ENCODE measurements at regions not wholly inside any gene's neighbourhood (a gene's known extent, or its start where the extent isn't known, plus 50 kb on each side); places are given as distances from the start of the nearest gene placed in this dataset.

DNA sequence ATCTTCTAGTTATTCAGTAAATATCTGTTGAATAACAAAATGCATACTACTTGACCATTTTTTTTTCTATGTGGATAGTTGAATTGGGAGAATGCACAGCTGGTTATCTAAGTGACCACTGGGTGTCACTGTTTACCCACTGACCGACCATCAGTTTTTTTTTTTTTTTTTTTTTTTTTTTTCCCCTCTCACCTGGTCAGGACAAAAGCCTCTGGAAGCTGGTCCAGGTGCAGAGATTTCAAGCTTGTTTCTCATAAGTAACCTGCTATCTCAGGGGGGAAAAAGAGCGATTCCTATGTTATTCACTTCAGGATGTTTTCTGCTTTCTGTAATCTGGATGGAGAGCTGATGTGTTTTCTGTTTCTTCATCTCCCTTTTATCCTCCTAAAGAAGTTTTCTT, 256.0 kb downstream of the DCDC2C start:
- intact Hi-C loops (cut with micrococcal nuclease): loop anchor here (1.0 kb wide), 1 partner anchor 95 kb away; no protein-coding TSS in a partner anchor

DNA sequence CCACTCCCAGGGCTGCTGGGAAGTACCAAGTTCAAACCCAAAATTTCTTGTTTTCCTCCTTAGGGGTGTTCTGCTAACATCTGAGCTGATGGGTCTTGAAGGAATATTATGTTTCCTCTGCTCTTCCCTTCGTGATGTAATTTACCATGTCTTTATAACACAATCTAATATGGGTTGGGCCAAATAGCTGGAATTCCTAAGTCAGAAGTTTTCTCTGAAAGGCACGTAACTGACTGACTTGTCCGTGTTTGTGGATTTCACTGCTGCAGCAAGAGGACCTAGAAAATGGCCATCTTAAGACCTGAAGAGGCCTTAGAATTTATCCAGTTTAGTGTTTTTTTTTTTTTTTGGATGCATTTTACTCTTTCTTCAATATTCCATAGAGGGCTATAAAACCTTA, 256.7 kb downstream of the DCDC2C start:
- intact Hi-C loops (cut with micrococcal nuclease): no loop called here

DNA sequence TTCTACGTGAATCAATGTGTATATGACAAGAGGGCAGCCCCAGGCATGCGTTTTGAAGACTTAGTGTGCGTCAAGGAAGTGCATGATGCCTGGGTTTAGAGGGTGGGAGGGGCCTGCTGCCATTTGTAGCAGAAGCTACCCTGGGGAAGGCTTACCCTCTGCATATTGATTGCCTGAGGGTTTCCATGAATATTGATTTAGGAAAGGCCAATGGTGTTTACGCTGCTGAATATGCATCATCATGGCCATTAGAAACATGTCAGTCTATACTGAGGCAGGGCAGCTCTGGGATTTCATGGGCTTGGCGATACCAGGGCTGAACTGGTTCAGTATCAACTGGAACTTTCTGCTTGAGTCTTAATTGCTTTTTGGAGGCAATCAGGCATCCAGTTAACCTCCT, 259.3 kb downstream of the DCDC2C start:
- intact Hi-C loops (cut with micrococcal nuclease): no loop called here

DNA sequence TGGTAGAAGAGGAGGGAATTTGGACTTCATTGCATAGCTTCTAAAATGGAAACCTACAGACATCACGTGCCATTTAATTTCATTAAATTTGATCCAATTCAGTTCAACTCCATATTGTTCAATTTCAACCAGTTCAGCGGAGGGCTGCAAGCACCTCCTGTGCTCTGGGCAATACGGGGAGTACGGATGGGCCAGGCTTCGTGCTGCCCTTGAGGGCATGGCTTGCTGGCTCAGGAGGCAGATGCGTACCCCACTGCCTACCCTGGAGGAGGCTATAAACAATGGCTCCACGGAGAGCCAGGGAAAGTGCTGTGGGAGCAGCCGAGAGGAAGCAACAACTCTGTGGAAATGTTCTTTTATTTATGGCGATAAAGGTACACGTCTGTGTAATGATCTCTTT, 261.8 kb downstream of the DCDC2C start:
- intact Hi-C loops (cut with micrococcal nuclease): no loop called here

DNA sequence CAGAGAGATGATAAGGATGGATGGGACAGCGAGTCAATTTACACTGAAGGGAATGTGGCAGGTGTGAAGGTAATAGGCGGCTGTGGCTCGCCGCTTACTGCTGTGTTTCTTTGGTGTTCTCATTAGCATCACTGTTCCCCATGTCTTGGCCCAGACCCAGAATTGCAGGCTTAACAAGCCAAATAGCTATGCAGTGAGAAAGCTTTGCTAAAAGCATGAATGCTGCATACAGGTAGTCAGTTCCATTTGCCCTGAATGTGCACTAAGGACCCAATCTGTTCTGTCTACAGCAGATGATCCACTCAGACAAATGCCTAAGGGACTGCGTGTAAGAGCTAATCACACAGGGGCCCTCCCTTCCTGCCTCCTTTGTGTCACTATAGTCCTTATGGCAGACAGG, 262.6 kb downstream of the DCDC2C start:
- intact Hi-C loops (cut with micrococcal nuclease): no loop called here

DNA sequence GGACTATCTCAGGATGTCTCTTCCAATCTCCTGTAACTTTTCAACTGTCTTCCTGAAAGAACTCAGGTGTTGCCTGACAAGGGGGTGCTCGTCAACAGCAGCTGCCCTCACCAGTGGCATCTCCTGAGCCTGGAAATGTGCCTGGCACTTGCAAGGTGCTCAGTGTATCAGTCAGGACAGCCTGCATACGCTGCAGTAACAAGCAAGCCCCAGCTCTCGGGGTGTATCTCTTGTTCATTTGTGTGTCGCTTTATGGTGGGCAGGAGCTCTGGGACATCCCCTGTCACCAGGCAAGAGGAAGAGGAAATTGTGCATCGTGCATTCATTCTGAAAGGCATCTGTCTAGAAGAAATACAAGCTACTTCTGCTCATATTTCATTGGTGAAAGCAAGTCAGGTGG, 263.1 kb downstream of the DCDC2C start:
- intact Hi-C loops (cut with micrococcal nuclease): no loop called here

DNA sequence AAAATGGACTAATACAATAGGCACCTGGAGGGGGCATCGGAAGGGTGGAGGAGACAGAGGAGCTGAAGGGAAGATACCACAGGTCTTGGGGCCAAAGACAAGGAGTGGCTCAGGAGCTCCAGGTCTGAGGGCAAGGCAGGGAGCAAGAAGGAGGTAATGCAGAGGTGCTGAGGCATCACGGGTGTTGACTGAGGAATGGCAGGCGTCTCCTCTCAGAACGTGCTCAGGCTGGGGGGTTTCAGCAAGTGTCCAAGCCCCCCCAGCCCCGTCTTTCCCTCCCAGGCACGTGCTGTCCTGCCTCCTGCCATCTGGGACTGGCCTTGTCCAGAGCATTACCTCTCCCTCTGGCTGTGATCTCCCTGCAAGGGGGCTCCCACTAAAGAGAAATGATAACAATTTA, 265.4 kb downstream of the DCDC2C start:
- intact Hi-C loops (cut with micrococcal nuclease): no loop called here

DNA sequence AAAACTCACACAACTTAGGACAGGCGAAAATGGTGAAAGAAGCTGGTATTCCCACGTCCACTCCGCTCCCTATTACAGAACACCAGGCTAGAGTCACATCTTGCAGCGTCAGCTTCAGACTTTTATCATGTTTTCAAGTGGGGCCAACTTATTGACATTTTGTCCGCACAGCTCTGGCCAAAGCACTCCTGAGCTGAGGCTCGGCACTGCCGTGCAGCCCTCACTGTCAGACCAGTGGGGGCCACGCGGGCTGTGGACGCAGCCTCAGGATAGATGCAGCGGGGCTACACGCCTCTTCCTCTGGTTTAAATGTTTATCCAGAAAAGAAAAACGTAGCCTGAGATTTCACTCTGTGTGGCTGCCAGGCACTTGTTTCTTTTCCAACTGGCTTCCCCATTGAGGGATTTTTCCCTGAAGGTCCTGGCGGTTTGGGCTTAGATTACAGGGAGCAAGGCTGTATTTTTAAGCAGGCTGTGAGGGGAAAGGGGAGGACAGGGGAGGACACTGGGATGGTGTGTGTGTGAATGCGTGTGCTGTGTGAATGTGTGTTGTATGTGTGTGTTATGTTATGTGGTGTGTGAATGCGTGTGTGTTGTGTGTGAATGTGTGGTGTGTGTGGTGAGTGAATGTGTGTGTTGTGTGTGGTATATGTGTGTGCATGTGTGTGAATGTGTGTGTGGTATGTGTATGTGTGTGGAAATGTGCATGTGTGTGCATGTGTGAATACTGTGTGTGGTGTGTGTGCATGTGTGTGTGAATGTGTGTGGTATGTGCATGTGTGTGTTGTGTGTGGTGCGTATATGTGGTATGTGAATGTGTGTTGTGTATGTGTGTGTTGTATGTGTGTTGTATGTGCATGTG, 267.6 kb downstream of the DCDC2C start:
- intact Hi-C loops (cut with micrococcal nuclease): no loop called here

DNA sequence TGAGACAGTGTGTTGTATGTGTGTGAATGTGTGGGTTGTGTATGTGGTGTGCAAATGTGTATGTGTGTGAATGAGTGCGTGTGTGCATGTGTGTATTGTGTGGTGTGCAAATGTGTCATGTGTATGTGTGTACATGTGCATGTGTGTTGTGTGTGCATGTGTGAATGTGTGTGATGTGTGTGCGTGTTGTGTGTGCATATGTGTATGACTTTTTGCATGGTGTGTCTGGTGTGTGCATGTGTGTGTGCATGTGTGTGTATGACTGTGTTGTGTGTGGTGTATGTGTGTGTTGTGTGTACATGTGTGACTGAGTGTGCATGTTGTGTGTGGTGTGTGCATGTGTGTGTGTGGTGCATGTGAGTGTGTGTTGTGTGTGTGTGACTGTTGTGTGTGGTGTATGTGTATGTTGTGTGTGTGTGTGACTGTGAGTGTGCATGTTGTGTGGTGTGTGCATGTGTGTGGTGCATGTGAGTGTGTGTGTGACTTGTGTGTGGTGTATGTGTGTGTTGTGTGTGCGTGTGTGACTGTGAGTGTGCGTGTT, 268.3 kb downstream of the DCDC2C start:
- intact Hi-C loops (cut with micrococcal nuclease): no loop called here

DNA sequence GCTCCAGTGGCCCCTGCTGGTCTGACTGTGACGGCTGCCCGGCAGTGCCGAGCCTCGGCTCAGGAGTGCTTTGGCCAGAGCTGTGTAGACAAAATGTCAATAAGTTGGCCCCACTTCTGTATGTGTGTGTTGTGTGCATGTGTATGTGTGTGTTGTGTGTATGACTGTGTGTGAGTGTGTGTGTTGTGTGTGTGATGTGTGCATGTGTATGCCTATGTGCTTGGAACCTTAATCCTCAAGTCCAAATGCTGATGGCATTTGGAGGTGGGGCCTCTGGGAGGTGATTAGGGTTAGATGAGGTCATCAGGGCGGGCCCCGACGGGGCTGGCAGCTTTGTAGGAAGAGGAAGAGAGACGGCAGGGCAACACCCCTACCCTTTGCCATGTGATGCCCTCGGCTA, 269.0 kb downstream of the DCDC2C start:
- intact Hi-C loops (cut with micrococcal nuclease): no loop called here

DNA sequence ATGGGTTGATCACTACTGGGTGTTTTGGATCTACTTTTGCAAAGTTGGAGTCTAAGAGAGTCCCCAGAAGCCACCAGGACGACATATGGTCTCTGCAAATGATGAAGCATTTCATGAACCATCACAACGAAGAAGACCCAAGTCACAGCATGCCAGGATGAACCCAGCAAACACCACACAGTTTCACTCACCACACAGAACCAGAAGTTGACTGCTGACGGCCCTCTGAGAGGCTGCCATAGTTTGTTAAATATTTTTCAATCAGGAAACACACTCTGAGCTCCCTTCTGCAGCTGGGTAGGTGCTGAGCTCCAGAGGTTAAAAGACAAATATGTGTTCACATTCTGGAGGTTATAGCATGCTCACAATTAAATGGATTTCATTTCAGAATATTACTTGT, 271.4 kb downstream of the DCDC2C start:
- intact Hi-C loops (cut with micrococcal nuclease): no loop called here

DNA sequence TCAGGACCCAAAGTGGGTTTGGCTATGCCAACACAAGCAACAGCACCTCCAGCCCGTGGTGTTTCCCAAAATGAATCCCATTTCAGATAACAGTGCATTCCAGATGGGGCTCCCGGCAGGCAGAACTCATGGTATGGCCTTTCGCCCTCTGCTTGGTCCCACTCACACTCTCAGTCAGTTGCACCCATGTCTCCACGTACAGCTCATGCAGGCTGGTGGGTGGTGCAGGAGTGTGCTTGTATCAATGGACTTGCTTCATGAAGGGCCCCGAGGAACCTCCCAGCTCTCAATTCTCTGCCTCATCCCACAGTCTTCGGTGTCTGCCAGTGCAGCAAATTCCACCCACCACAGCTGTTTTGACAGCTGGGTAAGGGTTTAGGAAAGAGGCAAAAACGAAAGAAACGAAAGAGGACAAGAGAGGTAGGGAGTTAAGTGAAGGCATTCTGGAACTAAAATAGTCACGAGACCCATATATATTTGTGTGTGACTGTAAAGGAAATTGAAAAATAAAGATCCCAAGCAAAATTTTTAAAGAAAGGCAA, 278.1 kb downstream of the DCDC2C start:
- intact Hi-C loops (cut with micrococcal nuclease): no loop called here

DNA sequence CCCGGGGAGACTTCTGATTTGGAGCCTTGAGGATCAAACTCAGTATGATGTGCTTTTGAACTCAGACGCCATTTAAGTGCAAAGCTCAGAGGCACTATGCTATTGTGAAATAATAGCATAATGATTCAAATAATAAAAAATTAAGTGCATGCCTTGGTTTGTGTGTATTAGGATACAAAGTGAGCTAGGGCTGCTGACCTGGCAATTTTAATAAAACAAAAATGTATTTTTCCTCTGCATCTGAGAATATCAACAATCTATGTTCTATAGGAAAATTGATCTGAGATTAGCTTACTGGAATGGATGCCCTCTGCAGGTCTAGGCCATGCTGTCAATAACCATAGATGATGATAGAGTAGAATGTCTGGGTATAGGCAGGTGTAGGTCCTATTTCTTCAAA, 278.8 kb downstream of the DCDC2C start:
- intact Hi-C loops (cut with micrococcal nuclease): no loop called here

DNA sequence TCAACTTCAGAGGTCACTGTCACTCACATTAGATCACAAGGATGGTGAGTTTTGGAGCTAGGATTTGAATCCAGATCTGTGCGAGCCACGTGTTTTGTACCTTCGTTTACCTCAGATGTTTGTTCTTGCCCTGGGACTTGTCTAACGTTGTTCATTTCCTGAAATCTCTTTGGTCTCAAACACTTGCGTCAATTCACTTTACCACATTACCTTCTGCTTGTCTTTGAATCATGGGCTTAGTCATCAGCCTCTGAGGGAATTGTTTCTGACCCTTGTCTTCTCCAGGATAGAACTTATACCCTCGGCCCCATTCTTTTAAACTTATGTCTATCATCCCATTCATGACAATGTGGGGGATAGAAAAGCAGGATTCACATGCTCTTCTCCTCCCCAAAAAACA, 282.7 kb downstream of the DCDC2C start:
- intact Hi-C loops (cut with micrococcal nuclease): no loop called here

DNA sequence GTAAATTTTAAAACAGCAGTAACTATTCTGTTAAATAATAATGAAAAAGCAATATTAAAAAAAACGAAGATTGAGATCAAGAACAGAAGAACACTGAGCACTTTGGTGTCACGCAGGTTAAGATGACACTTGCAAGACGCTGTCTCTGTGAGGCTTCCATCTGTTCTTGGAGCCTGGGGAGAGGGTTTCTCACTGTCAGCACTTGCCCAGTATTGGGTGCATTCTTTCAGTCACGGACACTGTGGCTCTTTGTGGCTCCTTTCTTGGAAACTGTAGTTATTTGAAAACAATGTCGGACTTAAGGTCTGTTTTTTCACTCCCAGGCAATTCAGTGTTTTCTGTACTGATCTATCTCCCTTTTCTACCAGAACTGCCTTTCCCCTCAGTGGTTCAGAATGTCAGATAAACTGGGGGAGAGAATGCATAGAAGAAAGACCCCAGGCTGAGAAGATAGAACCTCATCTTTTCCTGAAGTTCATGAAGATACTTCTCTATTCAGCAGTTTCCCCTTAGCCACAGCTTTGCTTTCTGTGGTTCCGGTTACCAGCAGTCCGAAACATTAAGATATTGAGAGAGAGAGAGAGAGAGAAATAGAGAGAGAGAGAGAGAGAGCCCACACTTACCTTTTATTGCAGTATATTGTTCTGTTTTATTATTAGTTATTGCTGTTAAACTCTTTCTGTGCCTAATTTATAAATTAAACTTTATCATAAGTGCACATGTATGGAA, 283.3 kb downstream of the DCDC2C start:
- intact Hi-C loops (cut with micrococcal nuclease): no loop called here

DNA sequence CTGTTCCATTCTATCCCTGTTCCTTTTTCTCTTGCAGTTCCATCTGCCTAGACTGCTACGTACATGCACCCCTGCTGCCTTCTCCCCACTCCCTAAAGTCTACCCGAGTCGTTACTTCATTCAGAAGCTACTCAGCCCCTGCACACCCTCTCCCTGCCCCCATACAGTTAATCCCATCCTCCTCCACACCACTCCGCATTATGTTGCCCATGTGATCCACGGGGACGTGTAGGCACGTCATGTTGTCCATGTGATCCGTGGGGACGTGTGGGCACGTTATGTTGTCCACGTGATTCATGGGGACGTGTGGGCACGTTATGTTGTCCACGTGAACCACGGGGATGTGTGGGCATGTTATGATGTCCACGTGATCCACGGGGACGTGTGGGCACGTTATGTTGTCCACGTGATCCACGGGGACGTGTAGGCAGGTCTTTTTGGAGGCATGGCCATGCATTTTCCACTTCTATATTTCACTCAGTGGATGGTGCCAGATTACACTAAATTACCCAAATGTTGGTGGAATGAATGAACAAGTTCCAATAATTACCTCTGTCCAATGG, 299.5 kb downstream of the DCDC2C start:
- intact Hi-C loops (cut with micrococcal nuclease): no loop called here

DNA sequence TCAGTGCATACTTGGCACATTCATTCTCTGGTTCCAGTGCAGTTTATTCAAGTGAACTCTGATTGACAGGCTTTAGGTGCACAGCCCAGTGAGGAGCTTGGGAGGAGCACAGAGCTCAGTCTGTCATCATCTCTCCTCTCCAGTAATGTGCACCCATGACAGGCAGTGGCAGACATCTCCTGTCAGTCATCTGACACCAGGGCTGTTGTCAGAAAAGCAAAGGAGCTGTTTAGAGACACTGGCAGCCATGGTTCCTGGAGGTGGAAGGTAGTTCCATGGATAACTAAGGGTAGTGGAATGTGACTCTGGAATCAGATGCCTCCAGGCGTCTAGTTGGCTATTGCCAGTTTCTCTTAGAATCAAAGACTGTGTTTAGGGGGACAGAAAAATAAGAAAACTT, 308.8 kb downstream of the DCDC2C start:
- intact Hi-C loops (cut with micrococcal nuclease): no loop called here

DNA sequence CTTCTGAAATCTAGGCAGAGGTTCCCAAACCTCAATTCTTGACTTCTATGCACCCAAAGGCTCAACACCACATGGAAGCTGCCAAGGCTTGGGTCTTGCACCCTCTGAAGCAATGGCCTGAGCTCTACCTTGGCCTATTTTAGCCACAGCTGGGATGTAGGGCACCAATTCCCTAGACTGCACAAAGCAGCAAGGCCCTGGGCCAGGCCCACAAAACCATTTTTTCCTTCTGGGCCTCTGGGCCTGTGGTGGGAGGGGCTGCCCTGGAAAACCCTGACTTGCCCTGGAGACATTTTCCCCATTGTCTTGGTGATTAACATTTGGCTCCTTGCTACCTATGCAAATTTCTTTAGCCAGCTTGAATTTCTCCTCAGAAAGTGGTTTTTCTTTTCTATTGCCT, 315.2 kb downstream of the DCDC2C start:
- intact Hi-C loops (cut with micrococcal nuclease): no loop called here

DNA sequence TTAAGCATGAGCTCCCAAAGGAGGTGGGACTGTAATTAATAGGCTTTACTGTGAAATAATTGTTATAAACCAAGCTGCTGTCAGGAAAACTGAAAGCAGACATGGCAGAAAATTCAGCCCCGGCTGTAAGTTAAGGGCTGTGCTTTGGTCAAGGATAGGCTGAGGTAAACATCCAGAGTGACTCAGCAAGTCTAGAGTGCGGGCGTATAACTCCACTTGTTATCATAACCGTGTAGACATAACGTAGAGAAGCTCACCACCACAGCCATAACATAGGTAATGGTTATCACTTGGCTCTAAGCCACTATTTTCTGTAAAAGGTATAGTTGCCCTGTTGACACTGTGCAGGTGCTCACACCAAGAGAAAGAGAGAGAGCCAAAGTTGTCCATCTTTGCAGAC, 316.8 kb downstream of the DCDC2C start:
- intact Hi-C loops (cut with micrococcal nuclease): no loop called here

DNA sequence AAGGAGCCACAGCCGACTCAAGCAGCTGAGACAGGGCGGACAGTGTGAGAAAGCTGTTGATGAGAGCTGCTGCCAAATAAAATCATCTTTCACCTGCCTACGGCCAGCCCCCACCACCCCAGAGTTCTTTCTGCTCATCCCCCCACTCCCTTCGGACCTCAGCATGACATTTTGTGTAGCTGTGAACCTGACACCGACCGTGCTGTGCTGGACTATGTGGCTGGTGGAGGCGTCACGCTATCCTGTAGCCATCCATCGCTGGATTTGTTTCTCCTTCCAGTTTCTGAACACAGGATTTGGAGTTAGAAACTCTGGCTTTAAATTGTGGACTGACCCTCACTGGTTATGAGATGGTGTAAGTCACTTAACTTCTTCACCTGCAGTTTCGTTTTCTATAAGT, 317.3 kb downstream of the DCDC2C start:
- intact Hi-C loops (cut with micrococcal nuclease): no loop called here

DNA sequence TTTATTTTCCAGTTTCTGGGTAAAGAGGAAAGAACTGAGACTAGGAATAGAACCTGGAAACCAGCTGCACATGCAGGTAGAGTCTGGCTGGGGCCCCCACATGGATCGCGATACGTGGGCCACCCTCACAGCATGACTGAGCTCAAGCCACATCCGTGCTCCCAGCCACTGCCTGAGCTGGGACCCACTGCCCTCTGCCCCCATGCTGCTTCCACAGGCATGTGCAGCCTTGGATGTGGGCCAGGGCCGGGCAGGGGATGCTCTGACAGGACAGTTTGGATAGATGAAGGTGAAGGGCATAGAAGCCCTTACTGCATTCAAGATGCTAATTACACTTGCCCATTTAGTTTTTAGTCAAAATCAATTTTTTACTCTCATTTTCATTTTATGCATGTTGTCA, 321.2 kb downstream of the DCDC2C start:
- intact Hi-C loops (cut with micrococcal nuclease): no loop called here

DNA sequence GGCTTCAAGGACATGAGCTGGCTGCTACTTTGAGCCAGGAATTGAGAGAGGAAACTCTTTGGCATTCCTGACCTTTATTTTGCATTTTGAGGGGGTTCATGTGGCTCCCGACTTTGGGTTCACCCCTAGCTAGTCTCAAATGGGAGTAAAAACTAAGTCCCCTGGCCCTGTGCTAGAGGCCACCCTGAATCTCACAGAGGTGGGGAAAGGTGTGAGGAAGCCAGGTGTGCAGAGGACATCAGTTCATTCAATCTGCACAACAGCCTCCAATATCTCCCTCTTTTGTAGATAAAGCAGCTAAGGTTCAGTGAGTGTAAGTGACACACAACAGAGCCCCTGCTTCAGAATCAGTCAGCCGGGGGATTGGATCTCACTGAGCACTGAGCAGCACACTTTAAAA, 325.7 kb downstream of the DCDC2C start:
- intact Hi-C loops (cut with micrococcal nuclease): no loop called here
